Inflammatory macrophage treated with lipopolysaccharide for 4 hours (primary cell): ENCODE measurements at regions not wholly inside any gene's neighbourhood (a gene's known extent, or its start where the extent isn't known, plus 50 kb on each side); places are given as distances from the start of the nearest gene placed in this dataset.
"Not testable (repeated sequence)": the region's sequence is repeated elsewhere in the genome, so short reads cannot be mapped to it uniquely, and the experiment has no call there.

ENCODE experiments used
- DNase-seq: peaks from one replicate; pipeline ENCODE4 v3.0.0-alpha.2; 2020

DNA sequence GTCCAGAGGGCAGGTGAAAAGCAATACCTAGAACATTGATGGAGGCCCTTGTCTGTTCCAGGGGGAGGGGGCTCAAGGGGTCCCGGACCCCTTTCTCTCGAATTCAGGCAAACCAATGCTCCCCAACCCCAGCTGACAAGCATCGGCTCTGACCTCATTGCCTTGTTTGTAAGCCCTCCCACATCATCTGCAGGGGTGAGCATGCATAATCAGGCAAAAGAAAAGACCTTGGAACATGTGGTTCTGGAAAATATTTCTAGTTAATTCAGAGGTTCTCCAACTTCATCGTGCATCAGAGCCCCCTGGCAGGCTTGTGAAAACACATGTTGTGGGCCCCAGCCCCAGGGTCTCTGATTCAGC lies 231.3 kb downstream of the TOMM20 start:
- no peak for DNase-seq

- no peak for DNase-seq
Measured at GRCh38 chr1:234896477-234897389, 231.9 kb downstream of the TOMM20 start.

DNA sequence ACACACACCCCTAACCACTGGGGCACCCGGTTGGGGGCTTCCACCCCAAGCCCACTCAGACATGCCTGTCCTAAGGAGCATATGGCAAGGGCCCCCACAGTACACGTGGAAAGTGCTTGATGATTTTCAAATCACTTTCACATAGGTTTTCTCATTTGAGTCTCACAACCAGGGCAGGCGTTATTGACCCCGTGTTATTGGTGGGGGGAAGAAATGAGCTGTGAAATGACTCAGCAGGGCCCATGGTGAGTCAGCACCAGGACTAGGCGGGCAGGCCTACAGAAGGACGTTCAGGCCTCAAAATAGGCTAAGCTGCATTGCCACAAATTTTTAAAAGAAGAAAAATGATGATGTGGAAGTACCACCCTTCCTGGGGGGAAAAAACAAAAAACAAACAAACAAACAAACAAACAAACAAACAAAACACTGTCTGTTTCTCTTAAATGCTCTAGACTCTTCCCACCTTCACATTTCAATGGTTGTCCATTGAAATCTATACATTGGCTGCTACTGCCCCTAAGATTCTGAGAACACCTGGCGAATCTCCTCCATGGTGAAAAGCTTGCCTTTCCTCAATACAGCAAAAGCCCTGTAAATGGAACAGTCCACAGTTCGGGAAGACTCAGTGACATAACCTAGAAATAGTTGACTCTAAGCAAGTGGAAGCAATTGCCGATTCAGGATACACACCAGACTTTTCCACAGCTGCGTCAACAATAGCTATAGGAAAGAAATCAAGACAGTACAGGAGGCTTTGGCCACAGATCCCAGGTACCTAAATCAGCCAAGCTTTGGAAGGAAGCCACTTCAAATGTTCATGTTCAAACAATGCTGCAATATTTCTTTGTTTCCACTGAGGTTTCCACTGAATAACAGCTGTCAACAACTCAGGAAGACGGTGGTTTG lies 234.7 kb downstream of the TOMM20 start:
- DNase-seq = peak; percentile 41

GRCh38 chr1:234893359-234893724 lies 235.3 kb downstream of the TOMM20 start:
- DNase-seq = no peak

DNA sequence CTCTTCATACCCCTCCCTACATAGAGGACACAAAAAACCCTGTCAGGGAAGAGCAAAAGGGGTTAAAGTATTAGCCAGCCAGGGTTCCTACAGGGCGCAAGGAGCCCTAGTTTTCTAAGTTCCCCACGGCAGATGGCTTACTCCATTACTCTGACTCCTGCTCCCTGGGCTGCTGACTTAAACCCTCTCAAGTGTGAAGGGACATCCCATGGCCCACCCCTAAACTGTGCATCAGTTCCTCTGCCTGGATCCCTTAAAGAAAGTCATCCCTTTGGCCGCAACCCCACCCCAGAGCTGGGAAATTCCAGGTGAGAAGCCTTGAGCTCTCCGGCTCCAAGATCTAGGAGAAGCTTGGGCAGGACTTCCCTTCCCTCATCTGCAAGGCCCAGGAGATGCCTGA lies 236.0 kb downstream of the TOMM20 start:
- no peak for DNase-seq

DNA sequence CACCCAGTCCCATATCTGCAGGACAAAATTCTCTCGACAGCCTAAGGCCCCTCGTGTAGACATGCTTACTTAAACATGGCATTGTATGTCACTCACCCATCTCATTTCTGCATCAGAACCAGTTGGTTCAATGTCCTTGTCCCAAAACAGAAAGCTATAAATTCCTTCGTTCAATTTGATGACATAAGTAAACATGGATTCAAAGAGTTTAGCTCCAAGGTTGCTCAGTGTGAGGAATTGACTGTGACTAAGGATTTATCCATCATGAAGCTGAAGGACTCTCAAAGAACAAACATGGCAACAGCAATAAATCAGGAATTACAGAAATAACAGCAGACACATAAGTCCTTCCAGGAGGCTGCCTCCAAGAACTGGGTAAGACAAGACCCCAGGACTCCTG lies 237.2 kb downstream of the TOMM20 start:
- DNase-seq = no peak

GRCh38 chr1:234889643-234890042 lies 239.0 kb downstream of the TOMM20 start:
- DNase-seq = no peak

DNA sequence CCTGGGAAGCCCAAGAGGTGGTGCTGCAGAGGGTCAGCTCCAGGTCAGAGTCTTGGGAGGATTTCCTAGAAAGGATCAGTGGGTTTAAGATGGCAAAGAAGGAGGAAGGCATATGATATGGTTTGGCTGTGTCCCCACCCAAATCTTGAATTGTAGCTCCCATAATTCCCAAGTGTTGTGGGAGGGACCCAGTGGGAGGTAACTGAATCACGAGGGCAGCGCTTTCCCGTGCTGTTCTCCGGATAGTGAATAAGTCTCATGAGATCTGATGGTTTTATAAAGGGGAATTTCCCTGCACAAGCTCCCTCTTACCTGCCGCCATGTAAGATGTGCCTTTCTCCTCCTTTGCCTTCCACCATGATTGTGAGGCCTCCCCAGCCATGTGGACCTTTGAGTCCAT lies 240.4 kb downstream of the TOMM20 start:
- not testable (repeated sequence) for DNase-seq

DNA sequence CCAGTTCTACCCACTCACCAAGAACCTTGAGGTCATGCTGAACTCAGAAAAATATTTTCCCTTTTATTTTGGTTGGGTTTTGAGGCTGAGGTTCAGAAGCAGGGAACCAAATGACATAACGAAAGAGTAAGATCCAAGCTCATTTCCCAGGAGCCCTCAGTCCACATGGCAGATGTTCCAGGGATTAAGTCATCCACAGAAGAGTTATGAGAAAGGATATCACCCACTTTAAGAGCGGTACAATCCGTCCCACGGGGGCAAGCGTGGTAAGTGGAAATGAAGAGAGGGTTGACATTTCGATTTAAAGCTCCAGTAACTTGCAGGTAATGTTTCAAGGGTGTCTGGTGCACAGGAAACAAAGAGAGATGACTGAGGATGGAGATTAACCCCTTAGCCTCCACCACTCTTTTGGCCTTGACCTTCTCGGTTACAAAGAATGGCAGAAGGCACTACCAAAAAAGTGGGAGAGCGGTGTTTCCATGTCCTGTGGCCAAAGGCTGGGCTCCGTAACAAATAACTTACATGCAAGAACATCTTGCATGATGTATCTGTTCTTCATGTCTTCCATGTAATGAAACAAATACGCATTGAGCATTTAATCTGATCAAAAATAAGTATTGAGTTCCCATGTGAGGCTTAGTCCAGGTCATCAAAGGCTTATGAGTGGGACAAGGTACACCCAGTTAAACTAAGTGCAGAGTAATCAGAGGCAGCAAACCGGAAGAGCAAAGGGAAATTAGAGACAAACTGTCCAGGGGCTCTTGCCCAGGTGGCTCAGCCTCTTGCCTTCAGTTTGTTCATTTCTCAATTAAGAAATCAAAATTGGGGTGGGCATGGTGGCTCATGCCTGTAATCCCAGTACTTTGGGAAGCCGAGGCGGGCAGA lies 241.4 kb downstream of the TOMM20 start:
- DNase-seq = no peak

- DNase-seq = peak; percentile 61
Measured at GRCh38 chr1:234886081-234886984, 242.3 kb downstream of the TOMM20 start.

GRCh38 chr1:234885601-234886000 lies 243.0 kb downstream of the TOMM20 start:
- DNase-seq = no peak

DNA sequence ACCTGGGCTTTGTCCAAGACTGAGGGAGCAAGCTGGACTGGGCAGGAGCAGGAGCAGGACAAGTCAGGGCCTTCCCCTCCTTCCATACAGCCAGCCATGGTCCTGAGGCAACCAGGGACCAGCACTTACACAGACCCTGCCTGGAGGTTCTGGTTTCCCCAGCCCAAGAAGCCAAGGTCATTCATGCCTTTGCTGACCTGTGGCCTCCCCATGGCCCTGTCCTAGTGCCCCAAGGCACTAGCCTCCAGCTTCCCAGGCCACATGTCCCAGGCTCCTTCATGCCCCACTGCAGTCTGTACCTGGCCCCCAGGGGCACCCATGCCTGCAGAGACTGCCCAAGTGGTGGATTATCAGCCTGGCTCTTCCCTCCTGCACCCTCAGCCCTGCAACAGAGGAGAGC lies 243.9 kb downstream of the TOMM20 start:
- DNase-seq = no peak

DNA sequence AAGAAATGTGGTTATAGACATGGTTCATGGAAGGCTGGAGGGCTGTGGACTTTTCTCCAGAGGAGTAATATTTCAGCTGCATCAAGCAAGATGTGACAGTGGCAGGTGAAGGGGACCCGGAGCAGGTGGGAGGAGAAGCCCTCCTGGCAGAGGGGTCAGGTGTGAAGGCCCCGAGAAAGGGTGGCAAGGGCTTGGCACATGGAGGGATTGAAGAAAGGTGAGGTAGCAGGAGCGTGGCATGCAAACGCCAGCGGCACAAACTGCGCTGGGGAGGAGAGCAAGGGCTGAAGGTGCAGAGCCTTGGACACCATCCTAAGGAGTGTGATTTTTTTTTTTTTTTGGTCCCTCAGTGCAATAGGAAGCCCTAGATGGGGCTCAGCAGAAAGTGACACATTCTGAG lies 244.6 kb downstream of the TOMM20 start:
- DNase-seq = no peak

DNA sequence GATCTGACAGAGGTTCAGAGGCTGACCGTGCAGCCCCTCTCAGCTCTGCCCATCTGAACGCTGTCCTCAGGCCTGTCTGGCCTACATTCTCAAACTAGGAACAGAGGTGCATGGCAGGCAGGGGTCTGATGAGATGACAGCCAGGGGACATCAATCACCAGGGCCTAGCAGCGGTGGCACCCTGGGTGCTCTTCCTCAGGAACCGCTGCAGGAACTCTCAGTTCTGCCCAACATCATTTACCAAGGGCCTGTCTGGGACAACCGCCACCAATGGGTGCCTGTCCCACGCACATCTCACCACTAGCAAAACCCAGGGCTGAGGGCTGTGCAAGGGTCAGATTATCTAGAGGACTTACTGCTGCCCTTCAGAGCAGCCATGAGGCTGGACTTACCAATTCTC lies 245.7 kb downstream of the TOMM20 start:
- no peak for DNase-seq

- no peak for DNase-seq
Measured at GRCh38 chr1:234881893-234882771, 246.5 kb downstream of the TOMM20 start.

DNA sequence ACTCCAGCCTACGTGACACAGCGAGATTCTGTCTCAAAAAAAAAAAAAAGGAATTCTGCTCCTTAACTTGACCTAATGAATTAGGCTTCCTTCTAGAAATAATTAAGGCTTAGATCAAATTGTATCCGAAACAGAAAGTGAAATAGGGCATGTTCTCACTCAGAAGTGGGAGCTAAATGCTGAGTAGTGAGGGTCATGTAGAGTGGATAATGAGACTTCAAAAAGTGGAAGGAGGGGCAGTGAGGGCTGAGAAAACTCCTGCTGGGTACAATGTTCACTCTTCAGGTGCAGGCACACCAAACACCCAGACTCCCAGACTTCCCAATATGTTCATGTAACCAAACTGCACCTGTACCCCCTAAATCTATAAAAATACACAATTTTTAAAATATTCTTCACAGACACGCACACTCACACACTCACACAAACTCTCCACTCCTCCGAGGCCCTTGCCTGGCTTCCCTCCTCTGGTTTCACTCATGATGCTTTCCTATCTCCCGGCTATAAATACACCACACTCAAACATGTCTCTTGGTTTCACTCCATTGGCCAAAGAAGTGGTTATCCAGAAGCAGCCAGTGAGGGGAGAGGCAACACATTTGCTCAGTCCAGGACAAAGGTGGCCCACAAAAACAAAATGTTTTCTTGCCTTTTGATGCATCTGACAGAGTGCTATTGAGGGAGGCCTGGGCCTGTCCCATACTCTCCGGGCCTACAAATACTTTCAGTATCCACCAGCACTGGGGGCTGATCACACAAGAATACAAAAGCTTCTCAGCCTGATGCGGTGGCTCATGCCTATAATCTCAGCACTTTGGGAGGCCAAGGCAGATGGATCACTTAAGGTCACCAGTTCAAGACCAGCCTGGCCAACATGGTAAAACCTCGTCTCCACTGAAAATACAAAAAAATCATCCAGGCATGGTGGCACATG lies 249.2 kb downstream of the TOMM20 start:
- peak; percentile 64 for DNase-seq

DNA sequence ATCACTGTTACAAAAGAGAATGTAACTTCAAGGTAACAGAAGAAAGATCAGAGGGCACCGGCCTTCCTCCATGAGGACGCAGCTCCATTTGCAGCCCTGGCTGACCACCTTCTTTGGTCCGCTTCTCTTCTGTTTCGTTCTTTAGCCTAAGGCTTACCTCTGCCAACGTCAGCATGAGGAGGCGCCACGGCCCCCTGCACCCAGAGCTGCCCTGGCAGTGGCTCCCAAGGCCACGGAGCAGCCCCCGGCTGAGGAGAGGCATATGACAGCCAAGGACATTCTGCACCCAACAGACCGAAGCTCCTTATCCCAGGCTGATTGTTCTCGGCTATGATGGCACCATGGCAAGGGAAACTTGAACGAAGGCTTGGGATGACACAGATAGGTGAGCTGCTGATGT lies 250.3 kb downstream of the TOMM20 start:
- DNase-seq = no peak

- DNase-seq = no peak
Measured at GRCh38 chr1:234877761-234878160, 250.9 kb downstream of the TOMM20 start.
